Heart right ventricle (tissue), 16 donors: ENCODE measurements at regions not wholly inside any gene's neighbourhood (a gene's known extent, or its start where the extent isn't known, plus 50 kb on each side); places are given as distances from the start of the nearest gene placed in this dataset.

ENCODE experiments used
- ATAC-seq, 8 donors: fragments of 200-7000 bp; cut with Tn5 transposase; one replicate each; pipeline ENCODE4 v1.9.1; 2020; ENCODE audit warnings: mild to moderate bottlenecking in 8 of 8, moderate library complexity in 8 of 8, moderate number of reproducible peaks in 1 of 8
- DNase-seq, 2 donors: peaks; one replicate each; pipeline ENCODE4 v3.0.0-alpha.2; 2020
- H3K27ac ChIP-seq, 10 donors: fragments of 200-600 bp; sonication (generic) in 2 of 10; one replicate each; pipeline versions ENCODE4 v1.5.0 to v1.8.0; 2020 to 2022; ENCODE audit warnings: mild to moderate bottlenecking in 3 of 10
- H3K27me3 ChIP-seq, 7 donors: fragments of 200-600 bp; one replicate each; pipeline ENCODE4 v1.8.0; 2021 to 2022; ENCODE audit warnings: mild to moderate bottlenecking in 2 of 7
- H3K36me3 ChIP-seq, 9 donors: fragments of 200-600 bp; sonication (generic) in 1 of 9; one replicate each; pipeline versions ENCODE4 v1.5.0 to v1.8.0; 2020 to 2022; ENCODE audit warnings: mild to moderate bottlenecking in 2 of 9
- H3K4me1 ChIP-seq, 9 donors: fragments of 200-600 bp; sonication (generic) in 1 of 9; one replicate each; pipeline versions ENCODE4 v1.5.0 to v1.8.0; 2020 to 2022; ENCODE audit warnings: mild to moderate bottlenecking in 4 of 9
- H3K4me3 ChIP-seq, 10 donors: fragments of 200-600 bp; sonication (generic) in 2 of 10; one replicate each; pipeline versions ENCODE4 v1.5.0 to v1.8.0; 2020 to 2022; ENCODE audit warnings: mild to moderate bottlenecking in 7 of 10, moderate library complexity in 2 of 10
- H3K9me3 ChIP-seq, 11 donors: fragments of 200-600 bp in 10 of 11; sonication (generic) in 2 of 11; one replicate each; pipeline versions ENCODE4 v1.5.0 to v1.8.0; 2013 to 2022; ENCODE audit warnings: mild to moderate bottlenecking in 2 of 11, control low read depth in 1 of 11, moderate library complexity in 1 of 11
- CTCF ChIP-seq, 9 donors: fragments of 200-600 bp; sonication (generic) in 2 of 9; IDR thresholded peaks; one replicate each; pipeline versions ENCODE4 v1.5.0 to v1.8.0; 2021 to 2022; ENCODE audit warnings: antibody characterized with exemption in 9 of 9, mild to moderate bottlenecking in 5 of 9, moderate library complexity in 1 of 9
- WGBS, 2 donors: extraction: QIAGEN DNeasy Blood & Tissue Kit; methylation state at CpG; one replicate each; pipeline ENCODE4 v1.1.7; 2013; ENCODE audit warnings: inconsistent platforms in 1 of 2; 5-methylcytosine and 5-hydroxymethylcytosine counted together
- intact Hi-C, 10 donors: fragments of 100-400 bp; cut with DNase I; formaldehyde crosslinking; loops; one replicate each; pipeline versions ENCODE4 v1.11.1 to v1.14.2; 2022
- donor health status: Arrhythmogenic right ventricular cardiomyopathy.
- donor health status: ischemic (EF 13 %, LVEDD 7.1; RV severe dilation, severe dysfunction).
- donor health status: healthy with polysubstance abuse.
- donor health status: DM: no; HTN: yes; CAD: no.
- donor health status: DM: no; HTN: no; CAD: no.
- donor health status: ischemic (EF 25% LVEDD 6.9; RV normal size, moderate dysfunction).
- donor health status: ischemic (EF 25% LVEDD 5.7; RV mildly dilated, moderate dysfunction).
- donor health status: healthy.
- donor health status: DM: yes; HTN: yes; CAD: no.
- donor health status: Ischemic cardiomyopathy.
- donor health status: ischemic (EF 35%, LVEDD 5.7; RV mildly dilated, moderate dysfunction).
- donor health status: nonischemic (EF 11% LVEDD 7.7; RV severe dilation, severe dysfunction).
- donor health status: DM: yes; HTN: yes; CAD: no.
- donor health status: PGD.
- donor health status: ischemic (EF 29% LVEDD 5.4; RV normal size, mild dysfunction).
- donor health status: nonischemic (EF 23%, LVEDD 6.1; RV moderate dilation, normal function).

GRCh38 chr6:43951063-43951755 is 176.0 kb downstream of the MRPL14 start:
- peaks cover 0 to 8% (median 0%) of the 10 kb centered on the region in 7 donors for H3K27me3 ChIP-seq
- H3K36me3 ChIP-seq = no peaks in the 10 kb centered on the region
- peaks cover 0 to 48% (median 9%) of the 10 kb centered on the region in 9 donors for H3K4me1 ChIP-seq
- 55 to 60% methylated on average over 5 of the region's 5 CpGs for WGBS, 2 donors
- intact Hi-C loops = loop anchor here in 8 of 10 donors (1.0 to 10.0 kb wide), 13 partner anchors 41 to 286 kb away; partner anchors contain the start of gene VEGFA (in 2 of the 8)
- peak overlapping the region in 6 of 10 donors; percentile 11 to 92 (median 56) for H3K27ac ChIP-seq
- H3K4me3 ChIP-seq = no peak overlapping the region
- H3K9me3 ChIP-seq = peaks cover 0 to 6% (median 0%) of the 10 kb centered on the region in 11 donors
- peak; percentile 22 to 65 (median 60) for TF ChIP-seq CTCF (IDR thresholded peaks at IDR 0.05)
- peak; percentile 45 to 68 for DNase-seq
- ATAC-seq = peak; percentile 52 to 76 (median 62)

- Histone ChIP-seq H3K9me3 (peaks cover 0 to 9% (median 3%) of the 10 kb centered on the region in 11 donors), H3K27ac (peak overlapping the region in 2 of 10 donors; percentile 35 to 65), H3K27me3 (peaks cover 0 to 8% (median 0%) of the 10 kb centered on the region in 7 donors), H3K4me3 (no peak overlapping the region), H3K36me3 (no peaks in the 10 kb centered on the region), H3K4me1 (peaks cover 0 to 48% (median 9%) of the 10 kb centered on the region in 9 donors)
- intact Hi-C loops = loop anchor here in 8 of 10 donors (1.0 to 10.0 kb wide), 13 partner anchors 42 to 286 kb away; partner anchors contain the start of gene VEGFA (in 2 of the 8)
- TF ChIP-seq CTCF (IDR thresholded peaks at IDR 0.05) = no peak
- 88 to 91% methylated on average over 3 of the region's 3 CpGs for WGBS, 2 donors
- no peak for DNase-seq
- no peak for ATAC-seq
Observed at GRCh38 chr6:43950731-43951062, 176.6 kb downstream of the MRPL14 start.

- 91% methylated on average over 11 of the region's 11 CpGs for WGBS, 2 donors
- Histone ChIP-seq H3K4me3 (no peak overlapping the region), H3K27me3 (peaks cover 0 to 8% (median 0%) of the 10 kb centered on the region in 7 donors), H3K36me3 (no peaks in the 10 kb centered on the region), H3K9me3 (peaks cover 0 to 15% (median 7%) of the 10 kb centered on the region in 11 donors), H3K27ac (no peak overlapping the region), H3K4me1 (peaks cover 0 to 47% (median 9%) of the 10 kb centered on the region in 9 donors)
- ATAC-seq (no peak), DNase-seq (no peak)
- no peak for TF ChIP-seq CTCF (IDR thresholded peaks at IDR 0.05)
- intact Hi-C loops = loop anchor here in 7 of 10 donors (2.0 to 10.0 kb wide), 11 partner anchors 42 to 285 kb away; partner anchors contain the start of gene VEGFA (in 2 of the 7)
Observed at GRCh38 chr6:43950051-43950605, 177.1 kb downstream of the MRPL14 start.

GRCh38 chr6:43949551-43949991 is 177.7 kb downstream of the MRPL14 start:
- DNase-seq = no peak
- Histone ChIP-seq H3K36me3 (no peaks in the 10 kb centered on the region), H3K4me1 (peaks cover 0 to 41% (median 9%) of the 10 kb centered on the region in 9 donors), H3K27ac (no peak overlapping the region), H3K9me3 (peaks cover 0 to 19% (median 10%) of the 10 kb centered on the region in 11 donors), H3K27me3 (peaks cover 0 to 5% (median 0%) of the 10 kb centered on the region in 7 donors), H3K4me3 (no peak overlapping the region)
- intact Hi-C loops = loop anchor here in 1 of 10 donors (5.0 kb wide), 1 partner anchor 92 kb away; no protein-coding TSS in a partner anchor
- ATAC-seq = no peak
- WGBS, 2 donors = 85 to 94% methylated on average over 2 of the region's 2 CpGs
- no peak for TF ChIP-seq CTCF (IDR thresholded peaks at IDR 0.05)
